K562 (cell line): ENCODE measurements at regions not wholly inside any gene's neighbourhood (a gene's known extent, or its start where the extent isn't known, plus 50 kb on each side); places are given as distances from the start of the nearest gene placed in this dataset.

Experiments used
- ATAC-seq: fragments of 200-7000 bp; cut with Tn5 transposase; 3 replicates; pipeline ENCODE4 v1.9.1; 2020; ENCODE audit warnings: moderate library complexity
- BruUV-seq: library from RNA; stranded (reverse); fragments of 400-500 nt; replicated peaks from 2 replicates; lab custom pipeline; 2021; lab: Mats Ljungman, UMichigan
- CTCF ChIA-PET: fragments of 300-600 bp; formaldehyde crosslinking; extraction: SDS; loops from one replicate; lab custom pipeline; 2021; ENCODE audit warnings: low intra/inter-chr PET ratio; lab: Yijun Ruan, JAX
- POLR2A ChIA-PET: fragments of 300-600, 350-650 bp; sonication (Branson Sonifier 250); formaldehyde crosslinking; extraction: SDS; loops from one replicate; lab custom pipeline; 2021; ENCODE audit warnings: antibody characterized with exemption, inconsistent platforms; lab: Yijun Ruan, JAX
- DNase-seq, 4 experiments: peaks; one replicate each; pipeline versions ENCODE4 v3.0.0 to v3.0.0-alpha.2; 2011 to 2018; ENCODE audit warnings: low spot score in 3 of 4, mixed read lengths in 3 of 4; ENCODE audit errors: extremely low read depth in 1 of 4
- FAIRE-seq: peaks from 2 replicates; lab custom pipeline; 2011; peaks lifted over from hg19 to GRCh38; lab: Jason Lieb, UNC
- H2AFZ ChIP-seq: 2 replicates; pipeline ENCODE4 v1.6.0; 2011; ENCODE audit warnings: low read depth, low read length, control low read depth, inconsistent platforms
- H3K27ac ChIP-seq: fragments of 200-600 bp; 3 replicates; pipeline ENCODE4 v1.8.0; 2011; ENCODE audit warnings: low read depth, mild to moderate bottlenecking, control low read depth, inconsistent platforms, low read length, moderate library complexity, mixed read lengths; ENCODE audit errors: extremely low read depth
- H3K27me3 ChIP-seq, 2 experiments: fragments of 300-600 bp in 1 of 2; 2 replicates in 1 of 2; 3 replicates in 1 of 2; pipeline versions ENCODE4 v1.6.0 to v1.8.0; 2011; ENCODE audit warnings: inconsistent platforms in 2 of 2, low read length in 2 of 2, mild to moderate bottlenecking in 1 of 2, mixed read lengths in 1 of 2, moderate library complexity in 1 of 2; ENCODE audit not compliant: control insufficient read depth in 2 of 2, insufficient read depth in 2 of 2
- H3K36me3 ChIP-seq: fragments of 300-600 bp; 3 replicates; pipeline ENCODE4 v1.8.0; 2011; ENCODE audit warnings: mild to moderate bottlenecking, low read length, inconsistent platforms; ENCODE audit not compliant: control insufficient read depth, insufficient read depth
- H3K4me1 ChIP-seq, 2 experiments: fragments of 200-600 bp in 1 of 2; replicated peaks in 1 of 2; 2 replicates in 1 of 2; 3 replicates in 1 of 2; pipeline versions ENCODE4 v1.5.1 to v1.8.0; 2011; ENCODE audit warnings: inconsistent platforms in 2 of 2, low read length in 2 of 2, mild to moderate bottlenecking in 1 of 2, mixed read lengths in 1 of 2, moderate library complexity in 1 of 2; ENCODE audit not compliant: control insufficient read depth in 2 of 2, insufficient read depth in 2 of 2
- H3K4me2 ChIP-seq: 2 replicates; pipeline ENCODE4 v1.6.1; 2011; ENCODE audit warnings: low read length, control low read depth, inconsistent platforms, mixed read lengths; ENCODE audit not compliant: insufficient read depth
- H3K4me3 ChIP-seq: fragments of 200-600 bp; sonication (generic), shearing (Covaris generic); 2 replicates; pipeline ENCODE4 v1.5.1; 2016; ENCODE audit warnings: control low read depth, inconsistent platforms
- H3K79me2 ChIP-seq: fragments of 200-600 bp; 3 replicates; pipeline ENCODE4 v1.8.0; 2011; ENCODE audit warnings: low read length, inconsistent platforms; ENCODE audit not compliant: control insufficient read depth, insufficient read depth
- H3K9ac ChIP-seq, 2 experiments: 2 replicates each; pipeline versions ENCODE4 v1.6.0 to v1.6.1; 2011; ENCODE audit warnings: low read depth in 2 of 2, low read length in 2 of 2, control low read depth in 1 of 2, inconsistent platforms in 1 of 2, mild to moderate bottlenecking in 1 of 2, mixed read lengths in 1 of 2; ENCODE audit not compliant: insufficient read depth in 1 of 2
- H3K9me1 ChIP-seq: one replicate; pipeline ENCODE4 v1.6.0; 2011; ENCODE audit warnings: inconsistent platforms, mild to moderate bottlenecking, low read length, moderate library complexity; ENCODE audit not compliant: control insufficient read depth, insufficient read depth
- H3K9me3 ChIP-seq: replicated peaks from 2 replicates; pipeline ENCODE4 v1.5.1; 2011; ENCODE audit warnings: low read depth, low read length, inconsistent platforms; ENCODE audit not compliant: control insufficient read depth, insufficient read depth
- H4K20me1 ChIP-seq: replicated peaks from 2 replicates; pipeline ENCODE4 v1.6.1; 2011; ENCODE audit warnings: low read length, inconsistent platforms, mixed read lengths; ENCODE audit not compliant: control insufficient read depth, insufficient read depth
- CREB3L1 ChIP-seq: fragments of 450-650 bp; IDR thresholded peaks from 2 replicates; pipeline ENCODE4 v1.6.1; 2014; ENCODE audit warnings: low read depth, mild to moderate bottlenecking, moderate library complexity, borderline replicate concordance
- CXXC5 ChIP-seq: fragments of 250-450 bp; sonication (Bioruptor Pico); IDR thresholded peaks from 2 replicates; pipeline ENCODE4 v1.8.0; 2022; ENCODE audit warnings: inconsistent platforms, mild to moderate bottlenecking, moderate library complexity
- HDAC8 ChIP-seq: fragments of 450-650 bp; IDR thresholded peaks from 2 replicates; pipeline ENCODE4 v1.6.1; 2016; ENCODE audit warnings: mild to moderate bottlenecking, missing genetic modification characterization, moderate library complexity, missing compliant biosample characterization
- KLF13 ChIP-seq: fragments of 450-650 bp; IDR thresholded peaks from 2 replicates; pipeline ENCODE4 v1.6.1; 2016; ENCODE audit warnings: missing genetic modification characterization, low read depth, mild to moderate bottlenecking, missing compliant biosample characterization, moderate library complexity, borderline replicate concordance
- MCM3 ChIP-seq: fragments of 450-650 bp; IDR thresholded peaks from 2 replicates; pipeline ENCODE4 v1.6.1; 2016
- SAFB2 ChIP-seq: fragments of 200-400 bp; formaldehyde crosslinking; IDR thresholded peaks from 2 replicates; pipeline ENCODE4 v1.6.1; 2018; ENCODE audit warnings: borderline replicate concordance, low read length, low read depth, moderate library complexity; ENCODE audit not compliant: severe bottlenecking
- SRSF1 ChIP-seq: fragments of 200-400 bp; formaldehyde crosslinking; IDR thresholded peaks from 2 replicates; pipeline ENCODE4 v1.6.1; 2017; ENCODE audit warnings: mild to moderate bottlenecking, low read depth, low read length, moderate library complexity
- THAP7 ChIP-seq: fragments of 250-450 bp; sonication (Bioruptor Pico); IDR thresholded peaks from 2 replicates; pipeline ENCODE4 v1.5.0; 2021
- ZNF584 ChIP-seq: fragments of 200-800 bp; sonication (Bioruptor generic); IDR thresholded peaks from 2 replicates; pipeline ENCODE4 v1.6.1; 2016; ENCODE audit warnings: low read depth, mild to moderate bottlenecking, missing genetic modification characterization, missing compliant biosample characterization
- WGBS: fragments of 100-300 bp; shearing (Covaris generic); methylation state at CpG from one replicate; pipeline ENCODE4 v1.1.6; 2016; ENCODE audit warnings: low coverage, mixed read lengths; ENCODE audit not compliant: insufficient coverage; ENCODE audit errors: missing lambda C conversion rate; 5-methylcytosine and 5-hydroxymethylcytosine counted together
- in situ Hi-C: fragments of 300-500 bp; cut with MboI; formaldehyde crosslinking; loops from 4 replicates; pipeline ENCODE4 v1.15.0; 2018; ENCODE audit warnings: inconsistent platforms, mixed read lengths
- intact Hi-C: fragments of 100-400 bp; cut with micrococcal nuclease; formaldehyde crosslinking; loops from 2 replicates; pipeline ENCODE4 v1.14.2; 2022

- TF ChIP-seq HDAC8 (tag) = no peak
- TF ChIP-seq CREB3L1 = no peak
- no peak for TF ChIP-seq SRSF1
- TF ChIP-seq CXXC5 (CRISPR knock-in tag) = no peak
- no peak for TF ChIP-seq KLF13
- no peak for TF ChIP-seq MCM3
- TF ChIP-seq ZNF584 (CRISPR knock-in tag) = no peak
- no peak for TF ChIP-seq SAFB2
Observed at GRCh38 chr12:126396536-126396935, 1331.3 kb downstream of the AACS start (continued).

GRCh38 chr12:126397071-126397581 is 1331.9 kb downstream of the AACS start:
- Histone ChIP-seq H3K79me2 (no peaks in the 10 kb centered on the region), H4K20me1 (no peaks in the 10 kb centered on the region), H3K4me3 (no peak overlapping the region), H3K4me2 (no peak overlapping the region)
- intact Hi-C loops = no loop called here
- no peak for FAIRE-seq
- CTCF ChIA-PET = no interaction called here
- no peak for TF ChIP-seq THAP7 (CRISPR knock-in tag)
- TF ChIP-seq, all 486 proteins: peak for 0
- POLR2A ChIA-PET = no interaction called here
- H3K9me3 ChIP-seq = no peaks in the 10 kb centered on the region; the same call in 1 of the 2 replicates
- no peak overlapping the region for H3K9ac ChIP-seq
- no TSS peak for BruUV-seq
- H3K27ac ChIP-seq = no peak overlapping the region
- no peak for ATAC-seq
- no peak for DNase-seq
- no peaks in the 10 kb centered on the region for H3K36me3 ChIP-seq
- no peaks in the 10 kb centered on the region for H3K9me1 ChIP-seq
- no peaks in the 10 kb centered on the region for H3K4me1 ChIP-seq
- in situ Hi-C loops = no loop called here
- no peak overlapping the region for H2AFZ ChIP-seq
- WGBS = 1% methylated on average over 7 of the region's 7 CpGs
- H3K27me3 ChIP-seq = no peaks in the 10 kb centered on the region
